B cell (primary cell): ENCODE measurements at regions not wholly inside any gene's neighbourhood (a gene's known extent, or its start where the extent isn't known, plus 50 kb on each side); places are given as distances from the start of the nearest gene placed in this dataset.

ENCODE experiments used
- ATAC-seq: fragments of 200-7000 bp; cut with Tn5 transposase; one replicate; pipeline ENCODE4 v1.10.0; 2021; ENCODE audit warnings: low read depth, mild to moderate bottlenecking, moderate number of reproducible peaks, moderate library complexity
- CTCF ChIA-PET: fragments of 350-600 bp; sonication (Branson Sonifier 250); formaldehyde crosslinking; loops from one replicate; lab custom pipeline; 2021; ENCODE audit warnings: antibody characterized with exemption, inconsistent platforms; lab: Charles Lee
- POLR2A ChIA-PET: fragments of 350-600 bp; sonication (Branson Sonifier 250); formaldehyde crosslinking; loops from one replicate; lab custom pipeline; 2021; ENCODE audit warnings: antibody characterized with exemption; lab: Charles Lee
- DNase-seq: peaks from one replicate; pipeline ENCODE4 v3.0.0; 2013
- H2AFZ ChIP-seq: 2 replicates; pipeline ENCODE4 v1.6.1; 2012; ENCODE audit warnings: mild to moderate bottlenecking, low read depth, low read length; ENCODE audit not compliant: insufficient read depth, poor library complexity, severe bottlenecking
- H3K27ac ChIP-seq, 2 donors: 1 replicate in 1 of 2; 2 replicates in 1 of 2; pipeline ENCODE4 v1.5.1; 2012 to 2013; ENCODE audit warnings: low read length in 2 of 2, mild to moderate bottlenecking in 2 of 2, moderate library complexity in 1 of 2
- H3K27me3 ChIP-seq, 4 experiments: fragments of 200-600 bp in 1 of 4; sonication (generic) in 1 of 4; replicated peaks in 1 of 4; 1 replicate in 2 of 4; 2 replicates in 2 of 4; pipeline versions ENCODE4 v1.6.1 to v1.7.0; 2013 to 2016; ENCODE audit warnings: low read length in 3 of 4, mild to moderate bottlenecking in 2 of 4, mixed read lengths in 1 of 4, moderate library complexity in 1 of 4; ENCODE audit not compliant: insufficient read depth in 4 of 4, control insufficient read depth in 3 of 4; ENCODE audit errors: control extremely low read depth in 1 of 4
- H3K36me3 ChIP-seq, 2 experiments: replicated peaks in 1 of 2; 1 replicate in 1 of 2; 2 replicates in 1 of 2; pipeline versions ENCODE4 v1.6.1 to v1.7.1; 2013; ENCODE audit warnings: low read length in 1 of 2; ENCODE audit not compliant: insufficient read depth in 2 of 2, control insufficient read depth in 1 of 2; ENCODE audit errors: control extremely low read depth in 1 of 2, extremely low read depth in 1 of 2
- H3K4me1 ChIP-seq, 2 donors: fragments of 200-600 bp in 1 of 2; sonication (generic) in 1 of 2; 1 replicate in 1 of 2; 2 replicates in 1 of 2; pipeline versions ENCODE4 v1.5.1 to v1.6.1; 2013 to 2017; ENCODE audit warnings: low read length in 2 of 2; ENCODE audit not compliant: control insufficient read depth in 2 of 2, insufficient read depth in 2 of 2
- H3K4me2 ChIP-seq: replicated peaks from 2 replicates; pipeline ENCODE3; 2012; ENCODE audit warnings: mild to moderate bottlenecking, low read depth, low read length; ENCODE audit not compliant: poor library complexity, severe bottlenecking
- H3K4me3 ChIP-seq, 5 experiments: fragments of 200-600 bp in 1 of 5; sonication (generic) in 1 of 5; 1 replicate in 3 of 5; 2 replicates in 2 of 5; pipeline versions ENCODE4 v1.5.1 to v1.7.0; 2011 to 2016; ENCODE audit warnings: low read length in 4 of 5, mild to moderate bottlenecking in 4 of 5, low read depth in 2 of 5, control low read depth in 1 of 5, moderate library complexity in 1 of 5; ENCODE audit not compliant: insufficient read depth in 1 of 5; ENCODE audit errors: control extremely low read depth in 1 of 5, extremely low read depth in 1 of 5
- H3K79me2 ChIP-seq: fragments of 200-600 bp; sonication (generic); one replicate; pipeline ENCODE4 v1.6.0; 2016; ENCODE audit warnings: low read length; ENCODE audit not compliant: control insufficient read depth, insufficient read depth
- H3K9ac ChIP-seq: fragments of 200-600 bp; sonication (generic); 2 replicates; pipeline ENCODE4 v1.6.1; 2017; ENCODE audit warnings: mild to moderate bottlenecking, low read length, moderate library complexity
- H3K9me3 ChIP-seq, 3 donors: one replicate each; pipeline versions ENCODE4 v1.6.1 to v1.7.1; 2013; ENCODE audit warnings: low read length in 2 of 3; ENCODE audit not compliant: control insufficient read depth in 2 of 3, insufficient read depth in 1 of 3; ENCODE audit errors: control extremely low read depth in 1 of 3
- H4K20me1 ChIP-seq: 2 replicates; pipeline ENCODE4 v1.6.0; 2012; ENCODE audit warnings: mild to moderate bottlenecking, low read length; ENCODE audit not compliant: insufficient read depth, control insufficient read depth, poor library complexity, severe bottlenecking
- H3K27ac Mint-ChIP-seq: one replicate; pipeline ENCODE4 v1.8.0; 2021; ENCODE audit warnings: mixed read lengths
- H3K27me3 Mint-ChIP-seq: one replicate; pipeline ENCODE4 v1.8.0; 2021; ENCODE audit warnings: mixed read lengths
- H3K4me1 Mint-ChIP-seq: one replicate; pipeline ENCODE4 v1.8.0; 2021; ENCODE audit warnings: mixed read lengths
- H3K4me3 Mint-ChIP-seq: one replicate; pipeline ENCODE4 v1.8.0; 2021; ENCODE audit warnings: mixed read lengths
- H3K9me3 Mint-ChIP-seq: one replicate; pipeline ENCODE4 v1.8.0; 2022; ENCODE audit warnings: mixed read lengths; ENCODE audit not compliant: insufficient read depth
- EZH2 ChIP-seq: IDR thresholded peaks from 2 replicates; pipeline ENCODE4 v1.6.1; 2012; ENCODE audit warnings: borderline replicate concordance, low read depth, mild to moderate bottlenecking, moderate library complexity, low read length; ENCODE audit not compliant: insufficient read depth, poor library complexity, severe bottlenecking
- WGBS: methylation state at CpG from one replicate; pipeline ENCODE4 v1.1.5; 2013; ENCODE audit warnings: missing lambda C conversion rate; ENCODE audit not compliant: insufficient coverage; 5-methylcytosine and 5-hydroxymethylcytosine counted together
- intact Hi-C: fragments of 100-400 bp; cut with micrococcal nuclease; formaldehyde crosslinking; loops from one replicate; pipeline ENCODE4 v1.10.0; 2022
- TF ChIP-seq, protein P1 (sequence below): fragments of 200-600 bp; IDR thresholded peaks from one replicate; pipeline ENCODE4 v1.8.0; 2022; ENCODE audit warnings: antibody characterized with exemption, mild to moderate bottlenecking

DNA sequence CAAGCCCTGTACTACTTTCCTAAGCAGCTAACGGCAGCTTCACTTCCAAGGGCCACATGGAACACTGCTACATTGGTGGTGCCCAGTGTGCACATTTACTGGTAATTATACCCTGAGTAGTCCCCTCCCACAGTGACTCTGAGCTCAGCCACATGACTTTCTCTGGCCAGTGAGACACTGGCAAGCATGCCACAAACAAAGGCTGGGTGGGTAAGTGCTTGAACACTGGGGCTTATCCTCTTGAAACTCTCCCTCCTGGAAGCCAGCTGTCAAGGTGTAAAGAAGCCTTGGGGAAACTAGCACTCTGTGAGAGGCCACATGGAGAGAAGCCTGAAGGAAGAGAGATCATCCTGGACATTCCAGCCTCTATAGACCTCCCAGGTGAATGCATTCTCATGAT, 54.4 kb upstream of the DRD2 start:
- H3K4me2 ChIP-seq: no peak overlapping the region
- no peak overlapping the region for H3K4me3 ChIP-seq
- H3K9ac ChIP-seq: no peak overlapping the region
- no peak overlapping the region for H3K4me3 Mint-ChIP-seq
- no peak overlapping the region for H3K27ac Mint-ChIP-seq
- no peak for DNase-seq
- H3K36me3 ChIP-seq: no peaks in the 10 kb centered on the region
- H3K27me3 Mint-ChIP-seq: peaks cover 27% of the 10 kb centered on the region
- ChIA-PET POLR2A (no interaction called here), CTCF (interaction anchor here (1.8 to 6.4 kb wide), 3 partner anchors 9 to 225 kb away, joined by 4 to 80 read pairs (median 6); no protein-coding TSS in a partner anchor)
- intact Hi-C loops: no loop called here
- H3K4me1 ChIP-seq: no peaks in the 10 kb centered on the region
- no peaks in the 10 kb centered on the region for H3K9me3 Mint-ChIP-seq
- ATAC-seq: no peak
- H3K79me2 ChIP-seq: no peaks in the 10 kb centered on the region
- peaks cover 0 to 7% (median 0%) of the 10 kb centered on the region in 4 experiments for H3K27me3 ChIP-seq
- H3K4me1 Mint-ChIP-seq: no peaks in the 10 kb centered on the region
- H3K9me3 ChIP-seq: no peaks in the 10 kb centered on the region
- 100% methylated on average over 1 of the region's 1 CpG for WGBS
- H3K27ac ChIP-seq: no peak overlapping the region
- H4K20me1 ChIP-seq: no peaks in the 10 kb centered on the region
- no peak overlapping the region for H2AFZ ChIP-seq
- TF ChIP-seq, protein P1, sequence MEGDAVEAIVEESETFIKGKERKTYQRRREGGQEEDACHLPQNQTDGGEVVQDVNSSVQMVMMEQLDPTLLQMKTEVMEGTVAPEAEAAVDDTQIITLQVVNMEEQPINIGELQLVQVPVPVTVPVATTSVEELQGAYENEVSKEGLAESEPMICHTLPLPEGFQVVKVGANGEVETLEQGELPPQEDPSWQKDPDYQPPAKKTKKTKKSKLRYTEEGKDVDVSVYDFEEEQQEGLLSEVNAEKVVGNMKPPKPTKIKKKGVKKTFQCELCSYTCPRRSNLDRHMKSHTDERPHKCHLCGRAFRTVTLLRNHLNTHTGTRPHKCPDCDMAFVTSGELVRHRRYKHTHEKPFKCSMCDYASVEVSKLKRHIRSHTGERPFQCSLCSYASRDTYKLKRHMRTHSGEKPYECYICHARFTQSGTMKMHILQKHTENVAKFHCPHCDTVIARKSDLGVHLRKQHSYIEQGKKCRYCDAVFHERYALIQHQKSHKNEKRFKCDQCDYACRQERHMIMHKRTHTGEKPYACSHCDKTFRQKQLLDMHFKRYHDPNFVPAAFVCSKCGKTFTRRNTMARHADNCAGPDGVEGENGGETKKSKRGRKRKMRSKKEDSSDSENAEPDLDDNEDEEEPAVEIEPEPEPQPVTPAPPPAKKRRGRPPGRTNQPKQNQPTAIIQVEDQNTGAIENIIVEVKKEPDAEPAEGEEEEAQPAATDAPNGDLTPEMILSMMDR: no peak
- no peak for TF ChIP-seq EZH2

DNA sequence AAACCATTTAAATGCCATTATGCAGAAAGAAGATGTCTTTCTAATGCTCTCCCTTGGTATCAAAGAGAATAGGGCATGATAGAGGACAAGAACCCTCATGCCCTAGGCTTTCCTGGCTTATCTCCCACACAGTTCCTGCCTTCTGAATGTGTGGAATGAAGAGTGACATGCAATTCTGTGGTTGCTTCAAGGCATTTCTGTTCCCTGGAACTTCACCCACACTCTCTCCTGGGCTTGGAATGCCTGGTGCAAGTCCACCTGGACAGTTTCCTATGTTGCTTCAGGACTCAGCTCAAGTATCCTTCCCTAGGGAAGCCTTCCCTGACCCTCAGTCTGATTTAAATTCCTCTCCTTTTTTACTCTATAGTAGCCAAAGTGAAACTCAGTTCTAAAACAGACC, 53.8 kb upstream of the DRD2 start:
- no peaks in the 10 kb centered on the region for H3K79me2 ChIP-seq
- H4K20me1 ChIP-seq: no peaks in the 10 kb centered on the region
- ChIA-PET CTCF (interaction anchor here (1.8 to 6.4 kb wide), 2 partner anchors 8 to 224 kb away, joined by 4 to 80 read pairs; no protein-coding TSS in a partner anchor), POLR2A (no interaction called here)
- H3K36me3 ChIP-seq: no peaks in the 10 kb centered on the region
- H3K4me3 ChIP-seq: no peak overlapping the region
- H3K27me3 ChIP-seq: peaks cover 0 to 7% (median 0%) of the 10 kb centered on the region in 4 experiments
- H3K4me1 ChIP-seq: no peaks in the 10 kb centered on the region
- H3K9me3 ChIP-seq: no peaks in the 10 kb centered on the region
- intact Hi-C loops: no loop called here
- no peaks in the 10 kb centered on the region for H3K4me1 Mint-ChIP-seq
- peaks cover 24% of the 10 kb centered on the region for H3K27me3 Mint-ChIP-seq
- ATAC-seq: no peak
- H3K27ac Mint-ChIP-seq: no peak overlapping the region
- no peak overlapping the region for H3K4me3 Mint-ChIP-seq
- no peak overlapping the region for H3K9ac ChIP-seq
- H2AFZ ChIP-seq: no peak overlapping the region
- no peak overlapping the region for H3K27ac ChIP-seq
- no peak for DNase-seq
- H3K9me3 Mint-ChIP-seq: no peaks in the 10 kb centered on the region
- no peak overlapping the region for H3K4me2 ChIP-seq
- no peak for TF ChIP-seq EZH2
